ENCODE measurements at regions not wholly inside any gene's neighbourhood (a gene's known extent, or its start where the extent isn't known, plus 50 kb on each side); places are given as distances from the start of the nearest gene placed in this dataset.

GRCh38 chr2:78654941-78655340 is 370.6 kb upstream of the REG3G start:
- FAIRE-seq (no peak), DNase-seq (ENCODE audit: low spot score in 2 of 2) (no peak)

- no peak for DNase-seq (ENCODE audit: low spot score in 2 of 2)
- no peak for FAIRE-seq
Observed at GRCh38 chr2:78676921-78677696, 348.4 kb upstream of the REG3G start.

GRCh38 chr2:78677774-78678173 is 347.7 kb upstream of the REG3G start:
- FAIRE-seq (no peak), DNase-seq (ENCODE audit: low spot score in 2 of 2) (no peak)

- DNase-seq (ENCODE audit: low spot score in 2 of 2), result peak in 1 of 2 donors; percentile 9
- FAIRE-seq, result no peak
Observed at GRCh38 chr2:78681386-78681785, 344.1 kb upstream of the REG3G start.

- no peak for FAIRE-seq
- DNase-seq (ENCODE audit: low spot score in 2 of 2), result no peak
Observed at GRCh38 chr2:78682781-78683180, 342.7 kb upstream of the REG3G start.

- FAIRE-seq, result no peak
- no peak for DNase-seq (ENCODE audit: low spot score in 2 of 2)
Observed at GRCh38 chr2:78686625-78687153, 338.8 kb upstream of the REG3G start.

- FAIRE-seq (no peak), DNase-seq (ENCODE audit: low spot score in 2 of 2) (no peak)
Observed at GRCh38 chr2:78699696-78700095, 325.8 kb upstream of the REG3G start.

GRCh38 chr2:78701546-78701945 is 324.0 kb upstream of the REG3G start:
- FAIRE-seq (no peak), DNase-seq (ENCODE audit: low spot score in 2 of 2) (no peak)

GRCh38 chr2:78707776-78708386 is 317.6 kb upstream of the REG3G start:
- no peak for DNase-seq (ENCODE audit: low spot score in 2 of 2)
- FAIRE-seq, result no peak

- DNase-seq (ENCODE audit: low spot score in 2 of 2) (no peak), FAIRE-seq (no peak)
Observed at GRCh38 chr2:78710632-78711375, 314.7 kb upstream of the REG3G start.

- no peak for FAIRE-seq
Observed at GRCh38 chr2:78715293-78715692, 310.2 kb upstream of the REG3G start.

GRCh38 chr2:78718024-78718423 is 307.5 kb upstream of the REG3G start:
- DNase-seq (ENCODE audit: low spot score in 2 of 2), result no peak
- no peak for FAIRE-seq

More at GRCh38 chr2:78715293-78715692, 310.2 kb upstream of the REG3G start:
- no peak for DNase-seq (ENCODE audit: low spot score in 2 of 2)

GRCh38 chr2:78718473-78718872 is 307.0 kb upstream of the REG3G start:
- FAIRE-seq, result no peak
- no peak for DNase-seq (ENCODE audit: low spot score in 2 of 2)

GRCh38 chr2:78721355-78722033 is 304.0 kb upstream of the REG3G start:
- no peak for DNase-seq (ENCODE audit: low spot score in 2 of 2)
- FAIRE-seq, result no peak

GRCh38 chr2:78734221-78734620 is 291.3 kb upstream of the REG3G start:
- DNase-seq (ENCODE audit: low spot score in 2 of 2) (no peak), FAIRE-seq (no peak)

- no peak for DNase-seq (ENCODE audit: low spot score in 2 of 2)
Observed at GRCh38 chr2:78739282-78739681, 286.2 kb upstream of the REG3G start.

GRCh38 chr2:78749638-78750037 is 275.9 kb upstream of the REG3G start:
- no peak for FAIRE-seq

More at GRCh38 chr2:78739282-78739681, 286.2 kb upstream of the REG3G start:
- FAIRE-seq, result no peak

GRCh38 chr2:78750219-78750618 is 275.3 kb upstream of the REG3G start:
- no peak for DNase-seq (ENCODE audit: low spot score in 2 of 2)
- no peak for FAIRE-seq

More at GRCh38 chr2:78749638-78750037, 275.9 kb upstream of the REG3G start:
- no peak for DNase-seq (ENCODE audit: low spot score in 2 of 2)

GRCh38 chr2:78754930-78755329 is 270.6 kb upstream of the REG3G start:
- no peak for FAIRE-seq
- no peak for DNase-seq (ENCODE audit: low spot score in 2 of 2)

GRCh38 chr2:78757191-78757590 is 268.3 kb upstream of the REG3G start:
- DNase-seq (ENCODE audit: low spot score in 2 of 2), result no peak
- FAIRE-seq, result no peak

- DNase-seq (ENCODE audit: low spot score in 2 of 2) (no peak), FAIRE-seq (no peak)
Observed at GRCh38 chr2:78757640-78758039, 267.9 kb upstream of the REG3G start.
